ENCODE measurements at regions not wholly inside any gene's neighbourhood (a gene's known extent, or its start where the extent isn't known, plus 50 kb on each side); places are given as distances from the start of the nearest gene placed in this dataset.

DNA sequence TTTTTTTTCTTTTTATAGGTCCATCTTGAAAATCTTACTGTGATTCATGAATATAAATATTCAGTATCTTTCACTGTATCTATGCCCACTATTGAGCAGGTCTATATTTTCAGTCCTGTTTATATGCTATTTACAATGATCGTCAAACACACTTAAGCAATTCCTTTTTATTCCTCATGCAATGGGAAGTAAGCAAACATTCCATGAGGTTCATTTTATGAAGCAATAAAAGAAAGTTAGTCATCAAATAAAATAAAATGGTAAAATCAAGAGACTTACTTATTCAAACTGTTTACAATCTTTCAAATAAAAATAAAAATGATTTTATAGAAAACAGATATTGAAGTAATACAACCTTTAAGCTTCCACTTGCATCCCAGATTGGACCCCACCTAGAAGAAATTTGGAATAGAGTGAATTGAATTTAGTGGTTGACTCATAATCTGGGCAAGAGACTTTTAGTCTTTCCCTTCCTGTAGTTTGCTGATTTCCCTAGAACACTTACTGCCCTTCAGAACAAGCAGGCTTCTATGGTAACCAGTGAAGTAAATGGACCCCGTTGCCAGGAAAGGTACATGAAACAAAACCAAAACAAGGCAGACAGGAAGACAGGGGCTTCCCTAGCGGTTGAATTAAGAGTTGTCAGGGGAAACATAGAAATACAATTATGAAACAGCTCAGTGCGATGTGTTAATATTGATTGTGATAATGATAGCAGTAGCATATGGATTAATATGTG, 241.0 kb upstream of the ATP2B1 start:
- H3K4me1 ChIP-seq: peaks cover 0 to 49% (median 42%) of the 10 kb centered on the region in 4 donors
- 6 to 23% methylated on average over 4 of the region's 4 CpGs for WGBS, 2 donors
- TF ChIP-seq POLR2AphosphoS5 (IDR thresholded peaks at IDR 0.05) (no peak), POLR2A (IDR thresholded peaks at IDR 0.05) (no peak), EP300 (IDR thresholded peaks at IDR 0.05) (no peak)
- TF ChIP-seq, protein P1, sequence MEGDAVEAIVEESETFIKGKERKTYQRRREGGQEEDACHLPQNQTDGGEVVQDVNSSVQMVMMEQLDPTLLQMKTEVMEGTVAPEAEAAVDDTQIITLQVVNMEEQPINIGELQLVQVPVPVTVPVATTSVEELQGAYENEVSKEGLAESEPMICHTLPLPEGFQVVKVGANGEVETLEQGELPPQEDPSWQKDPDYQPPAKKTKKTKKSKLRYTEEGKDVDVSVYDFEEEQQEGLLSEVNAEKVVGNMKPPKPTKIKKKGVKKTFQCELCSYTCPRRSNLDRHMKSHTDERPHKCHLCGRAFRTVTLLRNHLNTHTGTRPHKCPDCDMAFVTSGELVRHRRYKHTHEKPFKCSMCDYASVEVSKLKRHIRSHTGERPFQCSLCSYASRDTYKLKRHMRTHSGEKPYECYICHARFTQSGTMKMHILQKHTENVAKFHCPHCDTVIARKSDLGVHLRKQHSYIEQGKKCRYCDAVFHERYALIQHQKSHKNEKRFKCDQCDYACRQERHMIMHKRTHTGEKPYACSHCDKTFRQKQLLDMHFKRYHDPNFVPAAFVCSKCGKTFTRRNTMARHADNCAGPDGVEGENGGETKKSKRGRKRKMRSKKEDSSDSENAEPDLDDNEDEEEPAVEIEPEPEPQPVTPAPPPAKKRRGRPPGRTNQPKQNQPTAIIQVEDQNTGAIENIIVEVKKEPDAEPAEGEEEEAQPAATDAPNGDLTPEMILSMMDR (IDR thresholded peaks at IDR 0.05): no peak
- H3K36me3 ChIP-seq: no peaks in the 10 kb centered on the region
- no peak for DNase-seq
- no peak overlapping the region for H3K4me3 ChIP-seq
- peak overlapping the region; percentile 45 to 66 (median 57) for H3K27ac ChIP-seq
- no peaks in the 10 kb centered on the region for H3K27me3 ChIP-seq
- H3K9me3 ChIP-seq: no peaks in the 10 kb centered on the region
- intact Hi-C loops (cut with DNase I): loop anchor here (5.0 kb wide), 1 partner anchor 242 kb away; the partner anchor contains the start of gene ATP2B1

DNA sequence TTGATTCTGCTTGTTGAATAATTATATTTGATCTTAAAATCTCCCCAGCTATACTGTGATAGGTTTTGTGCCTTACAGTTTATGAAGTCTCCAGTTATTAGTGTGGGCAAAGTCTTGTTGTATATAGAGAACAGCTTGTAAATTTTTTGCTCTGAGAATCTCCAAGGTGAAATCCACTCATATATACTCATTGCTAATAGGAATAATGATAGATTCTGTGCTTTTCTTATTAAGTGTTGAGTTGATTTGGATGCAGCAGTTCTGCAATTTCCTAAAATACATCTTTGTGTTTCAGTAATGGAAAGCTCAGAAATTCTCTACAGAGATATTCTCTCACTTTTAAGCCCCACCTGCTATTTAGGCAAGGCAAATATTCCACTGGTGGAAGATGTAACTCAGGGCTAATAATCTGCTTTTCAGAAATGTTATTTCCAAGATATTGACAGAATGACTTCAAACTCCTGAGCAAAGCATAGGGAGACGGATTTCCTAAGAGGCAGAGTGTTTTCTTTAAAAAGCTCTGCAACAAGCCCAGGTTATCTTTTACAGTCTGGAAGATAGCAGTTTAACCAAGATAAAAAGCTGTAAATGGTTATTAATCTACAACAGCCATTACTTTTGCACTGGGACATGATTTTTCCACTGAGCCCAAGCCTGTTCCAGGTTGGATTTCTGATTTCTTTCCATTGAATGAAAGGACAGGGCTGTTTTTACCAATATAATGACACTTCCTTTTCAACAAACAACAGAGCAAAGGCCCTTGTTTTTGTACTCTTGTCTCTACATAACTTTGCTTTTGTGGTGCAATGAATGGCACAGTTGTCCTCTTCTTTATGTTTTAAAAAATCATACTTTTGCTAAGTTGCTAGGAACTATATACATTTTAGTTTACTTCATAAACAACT, 239.9 kb upstream of the ATP2B1 start:
- WGBS, 2 donors: 21 to 63% methylated on average over 1 of the region's 1 CpG
- H3K9me3 ChIP-seq: no peaks in the 10 kb centered on the region
- TF ChIP-seq, protein P1 (IDR thresholded peaks at IDR 0.05): no peak
- TF ChIP-seq EP300 (IDR thresholded peaks at IDR 0.05) (no peak), POLR2A (IDR thresholded peaks at IDR 0.05) (no peak), POLR2AphosphoS5 (IDR thresholded peaks at IDR 0.05) (no peak)
- H3K27me3 ChIP-seq: no peaks in the 10 kb centered on the region
- no peak for DNase-seq
- H3K27ac ChIP-seq: peak overlapping the region; percentile 45 to 66 (median 57)
- no peak overlapping the region for H3K4me3 ChIP-seq
- peaks cover 0 to 60% (median 53%) of the 10 kb centered on the region in 4 donors for H3K4me1 ChIP-seq
- no peaks in the 10 kb centered on the region for H3K36me3 ChIP-seq
- intact Hi-C loops (cut with DNase I): loop anchor here (5.0 kb wide), 1 partner anchor 241 kb away; the partner anchor contains the start of gene ATP2B1

DNA sequence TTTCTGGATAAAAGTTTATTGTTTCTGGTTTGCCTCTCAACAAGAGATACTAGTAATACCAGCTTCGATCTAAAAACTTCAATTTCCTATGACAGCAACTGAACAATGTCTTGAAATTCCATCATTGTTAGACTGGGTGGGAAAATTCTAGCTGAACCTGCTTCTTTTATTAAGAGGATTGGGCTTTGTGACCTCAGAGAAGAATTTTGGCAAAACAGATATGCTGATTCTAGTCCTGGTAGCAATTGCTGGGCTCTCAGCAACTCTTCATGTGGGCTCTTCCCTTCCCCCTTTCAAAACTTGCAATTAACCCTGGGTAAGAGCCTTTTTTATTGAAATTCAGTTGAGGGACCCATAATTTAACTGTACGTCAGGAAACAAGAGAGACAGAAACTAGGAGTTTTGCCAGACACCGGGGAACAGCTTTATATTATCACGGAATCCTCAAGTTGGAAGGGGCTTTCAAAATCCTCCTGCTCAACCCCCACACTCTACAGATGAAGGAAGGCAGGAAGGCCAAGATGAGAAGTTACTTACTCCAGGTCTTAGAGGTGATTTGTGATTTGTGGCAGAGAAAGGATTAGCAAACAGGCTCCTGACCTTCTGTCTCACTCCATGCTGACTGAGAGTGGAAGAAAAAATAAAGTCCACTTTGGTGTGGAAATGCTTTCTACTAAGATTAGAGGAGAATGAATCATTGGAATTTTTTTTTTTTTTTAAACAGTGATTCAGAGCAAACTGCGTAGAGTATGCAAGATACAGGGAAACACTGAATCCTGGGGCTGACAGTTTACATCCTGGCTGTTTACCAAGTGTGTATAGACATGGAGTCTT, 239.0 kb upstream of the ATP2B1 start:
- TF ChIP-seq EP300 (IDR thresholded peaks at IDR 0.05): no peak
- TF ChIP-seq POLR2AphosphoS5 (IDR thresholded peaks at IDR 0.05): peak in 3 of 4 donors; percentile 18 to 57 (median 21)
- TF ChIP-seq, protein P1 (IDR thresholded peaks at IDR 0.05): no peak
- TF ChIP-seq POLR2A (IDR thresholded peaks at IDR 0.05): no peak
- Histone ChIP-seq H3K4me3 (no peak overlapping the region), H3K27me3 (no peaks in the 10 kb centered on the region), H3K9me3 (no peaks in the 10 kb centered on the region), H3K36me3 (no peaks in the 10 kb centered on the region), H3K27ac (peak overlapping the region; percentile 45 to 66 (median 57)), H3K4me1 (peaks cover 0 to 68% (median 59%) of the 10 kb centered on the region in 4 donors)
- DNase-seq: no peak
- 24 to 39% methylated on average over 5 of the region's 5 CpGs for WGBS, 2 donors
- intact Hi-C loops (cut with DNase I): loop anchor here (5.0 kb wide), 1 partner anchor 240 kb away; the partner anchor contains the start of gene ATP2B1

DNA sequence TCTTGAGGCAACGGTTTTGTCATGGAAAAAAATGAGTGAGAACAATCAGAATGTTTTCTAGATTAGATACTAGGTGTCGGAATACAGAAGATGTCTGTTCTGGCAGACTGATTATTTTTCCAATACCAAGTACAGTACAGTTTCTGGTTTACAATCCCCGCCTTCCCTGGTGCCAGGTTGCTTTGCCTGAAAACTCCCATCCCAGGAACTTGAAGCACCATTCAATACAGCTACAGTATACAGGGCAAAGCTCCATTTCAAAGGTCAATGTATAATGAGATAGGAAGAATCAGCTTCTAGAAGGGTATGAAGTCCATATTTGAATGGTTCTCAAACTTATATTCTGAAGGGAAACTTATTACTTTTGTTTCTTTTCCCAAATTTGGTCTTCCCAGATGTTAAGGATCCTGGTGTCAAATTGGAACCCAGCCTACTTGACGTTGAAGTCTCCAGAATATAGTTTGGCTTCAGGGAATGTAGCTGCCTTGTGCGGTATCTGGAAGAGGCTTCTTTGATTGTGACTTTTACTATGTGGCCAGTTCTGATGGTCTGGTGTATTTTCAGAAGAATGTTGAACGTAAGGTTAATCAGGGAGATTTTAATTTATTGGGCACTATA, 238.0 kb upstream of the ATP2B1 start:
- H3K27ac ChIP-seq: peak overlapping the region in 1 of 4 donors; percentile 45
- 40 to 70% methylated on average over 6 of the region's 6 CpGs for WGBS, 2 donors

More for the DNA sequence above, 238.0 kb upstream of the ATP2B1 start:
- no peaks in the 10 kb centered on the region for H3K9me3 ChIP-seq
- peaks cover 0 to 71% (median 60%) of the 10 kb centered on the region in 4 donors for H3K4me1 ChIP-seq
- intact Hi-C loops (cut with DNase I): loop anchor here (5.0 kb wide), 1 partner anchor 239 kb away; the partner anchor contains the start of gene ATP2B1
- H3K27me3 ChIP-seq: no peaks in the 10 kb centered on the region
- no peak overlapping the region for H3K4me3 ChIP-seq
- no peak for TF ChIP-seq EP300 (IDR thresholded peaks at IDR 0.05)
- no peak for TF ChIP-seq POLR2AphosphoS5 (IDR thresholded peaks at IDR 0.05)
- TF ChIP-seq, protein P1 (IDR thresholded peaks at IDR 0.05): no peak
- no peak for TF ChIP-seq POLR2A (IDR thresholded peaks at IDR 0.05)
- DNase-seq: no peak
- no peaks in the 10 kb centered on the region for H3K36me3 ChIP-seq

All from sigmoid colon (tissue), 6 donors.